ENCODE measurements at regions not wholly inside any gene's neighbourhood (a gene's known extent, or its start where the extent isn't known, plus 50 kb on each side); places are given as distances from the start of the nearest gene placed in this dataset.

- intact Hi-C loops (cut with DNase I; ENCODE audit: low total_unique reads) = no loop called here
- Histone ChIP-seq H3K27ac (no peak overlapping the region), H3K4me3 (no peak overlapping the region), H3K9me3 (no peaks in the 10 kb centered on the region), H3K27me3 (no peaks in the 10 kb centered on the region), H3K4me1 (no peaks in the 10 kb centered on the region), H3K36me3 (no peaks in the 10 kb centered on the region)
- no peak for TF ChIP-seq POLR2A (IDR thresholded peaks at IDR 0.05)
- no peak for TF ChIP-seq POLR2AphosphoS5 (IDR thresholded peaks at IDR 0.05)
- no peak for TF ChIP-seq CTCF (IDR thresholded peaks at IDR 0.05)
- DNase-seq (ENCODE audit: low spot score in 2 of 2) = no peak
Measured at GRCh38 chr16:13426269-13426668, 493.7 kb upstream of the ERCC4 start.

DNA sequence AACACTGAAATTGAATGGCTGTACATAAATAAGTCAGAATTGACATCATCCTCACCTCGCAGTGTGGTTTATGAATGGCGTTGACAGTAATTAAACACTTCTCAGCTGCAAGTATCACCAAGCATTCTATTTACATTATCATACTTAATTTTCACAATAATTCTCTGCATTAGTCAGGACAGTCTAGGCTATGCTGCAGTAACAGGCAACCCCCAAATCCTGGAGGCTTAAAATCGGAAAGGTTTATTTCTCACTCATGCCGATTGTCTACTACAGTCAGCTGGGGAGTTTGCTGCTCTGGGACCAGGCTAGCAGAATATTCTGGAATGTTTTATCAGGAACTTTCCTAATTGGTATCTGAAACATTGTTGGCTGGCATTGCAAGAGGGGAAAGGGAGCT is 493.2 kb upstream of the ERCC4 start:
- intact Hi-C loops (cut with DNase I; ENCODE audit: low total_unique reads) = no loop called here
- no peak overlapping the region for H3K27ac ChIP-seq
- no peak for TF ChIP-seq POLR2AphosphoS5 (IDR thresholded peaks at IDR 0.05)
- no peak for TF ChIP-seq CTCF (IDR thresholded peaks at IDR 0.05)
- TF ChIP-seq POLR2A (IDR thresholded peaks at IDR 0.05) = no peak
- no peaks in the 10 kb centered on the region for H3K4me1 ChIP-seq
- H3K27me3 ChIP-seq = no peaks in the 10 kb centered on the region
- no peaks in the 10 kb centered on the region for H3K36me3 ChIP-seq
- no peaks in the 10 kb centered on the region for H3K9me3 ChIP-seq
- no peak overlapping the region for H3K4me3 ChIP-seq
- no peak for DNase-seq (ENCODE audit: low spot score in 2 of 2)

- H3K36me3 ChIP-seq = no peaks in the 10 kb centered on the region
- TF ChIP-seq POLR2AphosphoS5 (IDR thresholded peaks at IDR 0.05) (no peak), POLR2A (IDR thresholded peaks at IDR 0.05) (no peak), CTCF (IDR thresholded peaks at IDR 0.05) (no peak)
- no peak for DNase-seq (ENCODE audit: low spot score in 2 of 2)
- intact Hi-C loops (cut with DNase I; ENCODE audit: low total_unique reads) = no loop called here
- H3K4me1 ChIP-seq = no peaks in the 10 kb centered on the region
- no peaks in the 10 kb centered on the region for H3K27me3 ChIP-seq
- H3K9me3 ChIP-seq = no peaks in the 10 kb centered on the region
- no peak overlapping the region for H3K4me3 ChIP-seq
- no peak overlapping the region for H3K27ac ChIP-seq
Measured at GRCh38 chr16:13427943-13428342, 492.0 kb upstream of the ERCC4 start.

- no peak for TF ChIP-seq POLR2A (IDR thresholded peaks at IDR 0.05)
- no peak for TF ChIP-seq POLR2AphosphoS5 (IDR thresholded peaks at IDR 0.05)
- TF ChIP-seq CTCF (IDR thresholded peaks at IDR 0.05) = no peak
- Histone ChIP-seq H3K9me3 (no peaks in the 10 kb centered on the region), H3K27ac (no peak overlapping the region), H3K36me3 (no peaks in the 10 kb centered on the region), H3K4me3 (no peak overlapping the region), H3K4me1 (no peaks in the 10 kb centered on the region), H3K27me3 (no peaks in the 10 kb centered on the region)
- DNase-seq (ENCODE audit: low spot score in 2 of 2) = no peak
- intact Hi-C loops (cut with DNase I; ENCODE audit: low total_unique reads) = no loop called here
Measured at GRCh38 chr16:13429416-13429815, 490.5 kb upstream of the ERCC4 start.

DNA sequence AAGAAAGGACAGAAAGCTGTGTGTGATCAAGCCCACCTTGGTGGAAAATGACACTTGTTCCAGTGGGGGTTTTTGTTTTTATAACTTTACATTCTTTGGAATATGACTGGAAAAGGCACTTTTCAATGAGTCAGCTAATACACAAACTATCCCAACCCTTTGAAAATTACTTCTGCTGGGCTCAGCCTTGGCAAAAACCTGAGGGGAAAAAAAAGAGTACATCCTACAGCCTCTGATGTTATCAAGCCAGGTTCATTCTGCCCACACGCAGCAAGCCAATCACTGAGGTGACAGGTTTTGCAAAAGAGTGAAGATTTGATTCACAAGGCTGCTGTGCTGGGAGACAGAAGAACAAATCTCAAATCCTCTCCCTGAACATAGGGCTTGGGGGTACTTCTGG is 484.5 kb upstream of the ERCC4 start:
- Histone ChIP-seq H3K27ac (no peak overlapping the region), H3K4me1 (no peaks in the 10 kb centered on the region), H3K36me3 (no peaks in the 10 kb centered on the region), H3K4me3 (no peak overlapping the region), H3K27me3 (no peaks in the 10 kb centered on the region), H3K9me3 (no peaks in the 10 kb centered on the region)
- intact Hi-C loops (cut with DNase I; ENCODE audit: low total_unique reads) = no loop called here
- TF ChIP-seq POLR2AphosphoS5 (IDR thresholded peaks at IDR 0.05) (no peak), CTCF (IDR thresholded peaks at IDR 0.05) (no peak), POLR2A (IDR thresholded peaks at IDR 0.05) (no peak)
- no peak for DNase-seq (ENCODE audit: low spot score in 2 of 2)
